Heart right ventricle (tissue), 16 donors: ENCODE measurements at regions not wholly inside any gene's neighbourhood (a gene's known extent, or its start where the extent isn't known, plus 50 kb on each side); places are given as distances from the start of the nearest gene placed in this dataset.

Source experiments
- ATAC-seq, 8 donors: fragments of 200-7000 bp; cut with Tn5 transposase; one replicate each; pipeline ENCODE4 v1.9.1; 2020; ENCODE audit warnings: mild to moderate bottlenecking in 8 of 8, moderate library complexity in 8 of 8, moderate number of reproducible peaks in 1 of 8
- DNase-seq, 2 donors: peaks; one replicate each; pipeline ENCODE4 v3.0.0-alpha.2; 2020
- H3K27ac ChIP-seq, 10 donors: fragments of 200-600 bp; sonication (generic) in 2 of 10; one replicate each; pipeline versions ENCODE4 v1.5.0 to v1.8.0; 2020 to 2022; ENCODE audit warnings: mild to moderate bottlenecking in 3 of 10
- H3K27me3 ChIP-seq, 7 donors: fragments of 200-600 bp; one replicate each; pipeline ENCODE4 v1.8.0; 2021 to 2022; ENCODE audit warnings: mild to moderate bottlenecking in 2 of 7
- H3K36me3 ChIP-seq, 9 donors: fragments of 200-600 bp; sonication (generic) in 1 of 9; one replicate each; pipeline versions ENCODE4 v1.5.0 to v1.8.0; 2020 to 2022; ENCODE audit warnings: mild to moderate bottlenecking in 2 of 9
- H3K4me1 ChIP-seq, 9 donors: fragments of 200-600 bp; sonication (generic) in 1 of 9; one replicate each; pipeline versions ENCODE4 v1.5.0 to v1.8.0; 2020 to 2022; ENCODE audit warnings: mild to moderate bottlenecking in 4 of 9
- H3K4me3 ChIP-seq, 10 donors: fragments of 200-600 bp; sonication (generic) in 2 of 10; one replicate each; pipeline versions ENCODE4 v1.5.0 to v1.8.0; 2020 to 2022; ENCODE audit warnings: mild to moderate bottlenecking in 7 of 10, moderate library complexity in 2 of 10
- H3K9me3 ChIP-seq, 11 donors: fragments of 200-600 bp in 10 of 11; sonication (generic) in 2 of 11; one replicate each; pipeline versions ENCODE4 v1.5.0 to v1.8.0; 2013 to 2022; ENCODE audit warnings: mild to moderate bottlenecking in 2 of 11, control low read depth in 1 of 11, moderate library complexity in 1 of 11
- WGBS, 2 donors: extraction: QIAGEN DNeasy Blood & Tissue Kit; methylation state at CpG; one replicate each; pipeline ENCODE4 v1.1.7; 2013; ENCODE audit warnings: inconsistent platforms in 1 of 2; 5-methylcytosine and 5-hydroxymethylcytosine counted together
- intact Hi-C, 10 donors: fragments of 100-400 bp; cut with DNase I; formaldehyde crosslinking; loops; one replicate each; pipeline versions ENCODE4 v1.11.1 to v1.14.2; 2022
- TF ChIP-seq, protein P1 (sequence below), 9 donors: fragments of 200-600 bp; sonication (generic) in 2 of 9; IDR thresholded peaks; one replicate each; pipeline versions ENCODE4 v1.5.0 to v1.8.0; 2021 to 2022; ENCODE audit warnings: antibody characterized with exemption in 9 of 9, mild to moderate bottlenecking in 5 of 9, moderate library complexity in 1 of 9
- donor health status: Arrhythmogenic right ventricular cardiomyopathy.
- donor health status: ischemic (EF 13 %, LVEDD 7.1; RV severe dilation, severe dysfunction).
- donor health status: healthy with polysubstance abuse.
- donor health status: DM: no; HTN: yes; CAD: no.
- donor health status: DM: no; HTN: no; CAD: no.
- donor health status: ischemic (EF 25% LVEDD 6.9; RV normal size, moderate dysfunction).
- donor health status: ischemic (EF 25% LVEDD 5.7; RV mildly dilated, moderate dysfunction).
- donor health status: healthy.
- donor health status: DM: yes; HTN: yes; CAD: no.
- donor health status: Ischemic cardiomyopathy.
- donor health status: ischemic (EF 35%, LVEDD 5.7; RV mildly dilated, moderate dysfunction).
- donor health status: nonischemic (EF 11% LVEDD 7.7; RV severe dilation, severe dysfunction).
- donor health status: DM: yes; HTN: yes; CAD: no.
- donor health status: PGD.
- donor health status: ischemic (EF 29% LVEDD 5.4; RV normal size, mild dysfunction).
- donor health status: nonischemic (EF 23%, LVEDD 6.1; RV moderate dilation, normal function).

DNA sequence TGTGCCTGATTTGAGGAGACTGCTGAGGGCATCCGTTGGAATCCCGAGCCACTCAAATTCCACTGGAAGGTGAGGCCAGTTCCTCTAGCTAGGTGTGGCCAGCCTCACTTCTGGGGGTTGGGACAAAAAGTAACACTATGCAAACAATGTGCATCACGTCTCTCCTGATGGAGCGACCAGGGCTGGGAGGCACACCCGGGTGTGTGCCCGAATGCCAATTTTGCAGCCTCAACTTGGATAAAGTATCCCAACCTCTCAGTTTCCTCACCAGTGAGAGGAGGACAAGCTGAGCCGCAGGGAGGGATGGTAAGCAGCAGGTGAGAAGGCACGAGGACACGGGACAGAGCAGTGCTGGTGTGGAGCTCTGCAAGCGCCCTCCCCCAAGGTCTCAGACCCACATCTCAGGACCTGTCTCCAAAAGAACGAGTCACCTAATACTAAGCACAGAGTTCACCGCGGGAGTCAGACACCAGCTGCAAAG lies 218.3 kb downstream of the HAUS1 start:
- Histone ChIP-seq H3K9me3 (no peaks in the 10 kb centered on the region), H3K4me1 (peaks cover 0 to 6% (median 0%) of the 10 kb centered on the region in 9 donors), H3K4me3 (no peak overlapping the region), H3K27ac (no peak overlapping the region), H3K36me3 (no peaks in the 10 kb centered on the region), H3K27me3 (no peaks in the 10 kb centered on the region)
- WGBS, 2 donors: 80% methylated on average over 13 of the region's 13 CpGs
- TF ChIP-seq, protein P1, sequence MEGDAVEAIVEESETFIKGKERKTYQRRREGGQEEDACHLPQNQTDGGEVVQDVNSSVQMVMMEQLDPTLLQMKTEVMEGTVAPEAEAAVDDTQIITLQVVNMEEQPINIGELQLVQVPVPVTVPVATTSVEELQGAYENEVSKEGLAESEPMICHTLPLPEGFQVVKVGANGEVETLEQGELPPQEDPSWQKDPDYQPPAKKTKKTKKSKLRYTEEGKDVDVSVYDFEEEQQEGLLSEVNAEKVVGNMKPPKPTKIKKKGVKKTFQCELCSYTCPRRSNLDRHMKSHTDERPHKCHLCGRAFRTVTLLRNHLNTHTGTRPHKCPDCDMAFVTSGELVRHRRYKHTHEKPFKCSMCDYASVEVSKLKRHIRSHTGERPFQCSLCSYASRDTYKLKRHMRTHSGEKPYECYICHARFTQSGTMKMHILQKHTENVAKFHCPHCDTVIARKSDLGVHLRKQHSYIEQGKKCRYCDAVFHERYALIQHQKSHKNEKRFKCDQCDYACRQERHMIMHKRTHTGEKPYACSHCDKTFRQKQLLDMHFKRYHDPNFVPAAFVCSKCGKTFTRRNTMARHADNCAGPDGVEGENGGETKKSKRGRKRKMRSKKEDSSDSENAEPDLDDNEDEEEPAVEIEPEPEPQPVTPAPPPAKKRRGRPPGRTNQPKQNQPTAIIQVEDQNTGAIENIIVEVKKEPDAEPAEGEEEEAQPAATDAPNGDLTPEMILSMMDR (IDR thresholded peaks at IDR 0.05): no peak
- DNase-seq (no peak), ATAC-seq (no peak)
- intact Hi-C loops: no loop called here

DNA sequence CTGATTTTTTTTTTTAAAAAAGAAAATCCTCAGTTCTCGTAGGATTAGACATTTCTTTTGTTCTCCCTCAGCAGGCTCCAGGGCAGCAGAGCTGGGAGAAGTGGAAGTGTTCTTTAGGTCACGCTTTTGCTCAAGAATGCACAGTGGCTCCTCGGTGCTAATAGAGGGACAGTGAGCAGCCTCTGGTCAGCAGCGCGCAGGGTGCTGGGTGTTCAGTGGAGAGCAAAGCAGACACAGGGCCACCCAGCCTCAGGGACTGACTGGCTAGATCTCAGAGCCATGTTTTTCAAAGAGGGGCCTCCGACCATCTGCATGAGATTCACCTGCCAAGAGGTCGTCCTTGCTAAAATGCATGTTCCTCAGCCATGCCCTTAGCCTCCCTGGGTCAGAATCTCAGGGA lies 218.8 kb downstream of the HAUS1 start:
- Histone ChIP-seq H3K27ac (no peak overlapping the region), H3K4me1 (peaks cover 0 to 6% (median 0%) of the 10 kb centered on the region in 9 donors), H3K36me3 (no peaks in the 10 kb centered on the region), H3K27me3 (no peaks in the 10 kb centered on the region), H3K4me3 (no peak overlapping the region), H3K9me3 (no peaks in the 10 kb centered on the region)
- ATAC-seq: no peak
- no peak for DNase-seq
- WGBS, 2 donors: 87 to 91% methylated on average over 7 of the region's 7 CpGs
- TF ChIP-seq, protein P1 (IDR thresholded peaks at IDR 0.05): no peak
- intact Hi-C loops: no loop called here

DNA sequence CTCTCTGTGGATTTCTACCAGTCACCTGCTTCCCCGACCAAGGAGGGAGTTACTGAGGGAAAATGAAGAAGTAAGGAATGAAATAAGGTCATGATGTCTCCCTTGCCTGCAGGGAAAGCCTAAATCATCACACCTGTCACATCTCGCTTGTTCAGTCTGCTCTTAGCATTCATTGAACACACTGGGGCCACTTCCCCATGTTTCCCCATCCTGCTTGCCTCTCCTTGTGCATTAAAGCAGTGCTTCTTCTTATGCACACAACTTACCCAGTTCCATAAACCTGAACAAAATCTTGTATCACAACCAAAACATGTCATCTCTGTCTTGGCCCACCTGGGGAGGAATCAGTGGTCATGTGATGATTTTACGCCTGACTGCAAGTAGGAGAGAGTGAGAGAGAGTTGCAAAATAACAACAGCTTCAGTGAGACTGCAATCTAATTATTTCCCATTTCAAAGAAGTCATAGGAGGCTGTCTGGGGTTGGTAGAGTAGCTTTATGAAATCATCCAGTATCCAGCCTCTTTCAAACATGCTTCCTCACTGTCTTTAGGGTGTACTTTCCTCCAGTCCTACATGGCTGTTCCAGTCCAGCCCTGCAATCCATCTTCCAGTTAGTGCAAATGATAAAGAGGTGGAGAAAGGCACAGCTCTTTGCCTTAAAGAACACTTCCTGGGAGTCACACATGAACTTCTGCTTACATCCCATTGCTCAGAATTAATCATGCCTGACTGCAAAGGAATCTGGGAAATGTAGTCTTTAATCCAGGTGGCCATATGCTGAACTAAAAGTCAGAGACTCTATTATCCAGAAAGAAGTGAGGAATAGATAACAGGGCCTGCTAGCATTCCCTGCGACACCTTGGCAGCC lies 220.1 kb downstream of the HAUS1 start:
- intact Hi-C loops: no loop called here
- ATAC-seq (peak; percentile 38 to 80 (median 70)), DNase-seq (no peak)
- Histone ChIP-seq H3K36me3 (no peaks in the 10 kb centered on the region), H3K27me3 (no peaks in the 10 kb centered on the region), H3K4me1 (peaks cover 0 to 6% (median 0%) of the 10 kb centered on the region in 9 donors), H3K27ac (peak overlapping the region in 1 of 10 donors; percentile 46), H3K9me3 (no peaks in the 10 kb centered on the region), H3K4me3 (no peak overlapping the region)
- 87 to 92% methylated on average over 4 of the region's 4 CpGs for WGBS, 2 donors
- TF ChIP-seq, protein P1 (IDR thresholded peaks at IDR 0.05): no peak

DNA sequence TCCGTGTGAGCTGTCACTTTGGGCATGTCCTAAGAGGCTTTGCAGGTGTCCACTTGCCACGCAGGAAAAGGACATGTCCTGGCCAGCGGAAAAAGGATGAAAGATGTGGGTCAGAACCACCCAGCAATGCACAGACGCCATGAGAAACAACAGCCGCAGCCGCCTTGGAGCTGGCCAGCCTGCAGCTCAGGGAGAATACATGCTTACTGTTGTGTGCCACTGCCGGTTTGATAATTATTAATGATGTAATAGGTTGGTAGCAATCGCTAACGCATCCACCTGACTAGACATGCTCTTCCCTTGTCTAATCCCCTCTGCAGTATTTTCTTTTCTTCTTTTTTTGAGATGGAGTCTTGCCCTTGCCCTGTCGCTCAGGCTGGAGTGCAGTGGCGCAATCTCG lies 221.7 kb downstream of the HAUS1 start:
- intact Hi-C loops: no loop called here
- Histone ChIP-seq H3K9me3 (no peaks in the 10 kb centered on the region), H3K27me3 (no peaks in the 10 kb centered on the region), H3K36me3 (no peaks in the 10 kb centered on the region), H3K4me3 (no peak overlapping the region), H3K4me1 (peaks cover 0 to 6% (median 0%) of the 10 kb centered on the region in 9 donors), H3K27ac (no peak overlapping the region)
- TF ChIP-seq, protein P1 (IDR thresholded peaks at IDR 0.05): no peak
- 91 to 93% methylated on average over 12 of the region's 12 CpGs for WGBS, 2 donors
- ATAC-seq (no peak), DNase-seq (no peak)
